Astrocyte of the spinal cord (primary cell): ENCODE measurements at regions not wholly inside any gene's neighbourhood (a gene's known extent, or its start where the extent isn't known, plus 50 kb on each side); places are given as distances from the start of the nearest gene placed in this dataset.
"Not testable (repeated sequence)": the region's sequence is repeated elsewhere in the genome, so short reads cannot be mapped to it uniquely, and the experiment has no call there.

Experiments
- DNase-seq: peaks from one replicate; pipeline ENCODE4 v3.0.0; 2011; ENCODE audit warnings: low read depth, low spot score
- H3K4me3 ChIP-seq: 2 replicates; pipeline ENCODE4 v1.5.1; 2011; ENCODE audit warnings: low read depth, mild to moderate bottlenecking, low read length, moderate library complexity
- in situ Hi-C: cut with HindIII; loops from 2 replicates; pipeline ENCODE4 v1.10.0; 2017; ENCODE audit warnings: low sequenced_read_pairs
- TF ChIP-seq, protein P1 (sequence below): IDR thresholded peaks from 2 replicates; pipeline ENCODE4 v1.5.1; 2012; ENCODE audit warnings: low read depth, mild to moderate bottlenecking, low read length, inconsistent platforms

DNA sequence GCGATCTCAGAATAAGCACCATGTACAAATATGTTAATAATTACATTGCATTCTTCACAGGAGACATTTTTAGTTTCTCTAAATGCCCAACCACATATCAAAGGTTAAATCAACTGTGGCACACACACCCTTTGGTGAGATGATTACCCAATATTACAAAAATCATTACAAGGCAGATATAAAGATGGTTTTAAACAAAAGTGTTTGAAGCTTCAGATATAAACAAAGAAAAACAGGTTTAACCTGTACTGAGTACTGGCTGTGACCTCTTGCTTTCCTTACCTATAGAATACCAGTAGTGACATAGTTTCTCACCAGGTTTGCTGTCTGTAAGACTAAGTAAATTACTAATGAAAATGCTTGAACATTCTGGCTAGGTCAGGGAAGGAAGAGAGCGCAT lies 360.0 kb upstream of the IGFBP3 start:
- TF ChIP-seq, protein P1, sequence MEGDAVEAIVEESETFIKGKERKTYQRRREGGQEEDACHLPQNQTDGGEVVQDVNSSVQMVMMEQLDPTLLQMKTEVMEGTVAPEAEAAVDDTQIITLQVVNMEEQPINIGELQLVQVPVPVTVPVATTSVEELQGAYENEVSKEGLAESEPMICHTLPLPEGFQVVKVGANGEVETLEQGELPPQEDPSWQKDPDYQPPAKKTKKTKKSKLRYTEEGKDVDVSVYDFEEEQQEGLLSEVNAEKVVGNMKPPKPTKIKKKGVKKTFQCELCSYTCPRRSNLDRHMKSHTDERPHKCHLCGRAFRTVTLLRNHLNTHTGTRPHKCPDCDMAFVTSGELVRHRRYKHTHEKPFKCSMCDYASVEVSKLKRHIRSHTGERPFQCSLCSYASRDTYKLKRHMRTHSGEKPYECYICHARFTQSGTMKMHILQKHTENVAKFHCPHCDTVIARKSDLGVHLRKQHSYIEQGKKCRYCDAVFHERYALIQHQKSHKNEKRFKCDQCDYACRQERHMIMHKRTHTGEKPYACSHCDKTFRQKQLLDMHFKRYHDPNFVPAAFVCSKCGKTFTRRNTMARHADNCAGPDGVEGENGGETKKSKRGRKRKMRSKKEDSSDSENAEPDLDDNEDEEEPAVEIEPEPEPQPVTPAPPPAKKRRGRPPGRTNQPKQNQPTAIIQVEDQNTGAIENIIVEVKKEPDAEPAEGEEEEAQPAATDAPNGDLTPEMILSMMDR, result no peak
- H3K4me3 ChIP-seq, result no peak overlapping the region
- DNase-seq, result no peak
- in situ Hi-C loops, result no loop called here

DNA sequence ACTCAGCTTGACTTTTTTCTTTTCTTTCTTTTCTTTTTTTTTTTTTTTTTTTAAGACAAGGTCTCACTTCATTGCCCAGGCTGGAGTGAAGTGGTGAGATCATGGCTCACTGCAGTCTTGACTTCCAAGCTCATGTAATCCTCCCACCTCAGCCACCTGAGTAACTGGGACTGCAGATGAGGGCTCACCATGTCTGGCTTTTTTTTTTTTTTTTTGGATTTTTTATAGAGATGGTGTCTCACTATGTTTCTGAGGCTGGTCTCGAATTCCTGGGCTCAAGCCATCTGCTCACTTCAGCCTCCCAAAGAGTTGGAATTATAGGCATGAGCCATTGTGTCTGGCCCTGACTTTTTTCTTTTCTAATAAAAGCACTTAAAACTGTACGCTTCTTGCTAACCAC lies 358.2 kb upstream of the IGFBP3 start:
- TF ChIP-seq, protein P1, result no peak

DNA sequence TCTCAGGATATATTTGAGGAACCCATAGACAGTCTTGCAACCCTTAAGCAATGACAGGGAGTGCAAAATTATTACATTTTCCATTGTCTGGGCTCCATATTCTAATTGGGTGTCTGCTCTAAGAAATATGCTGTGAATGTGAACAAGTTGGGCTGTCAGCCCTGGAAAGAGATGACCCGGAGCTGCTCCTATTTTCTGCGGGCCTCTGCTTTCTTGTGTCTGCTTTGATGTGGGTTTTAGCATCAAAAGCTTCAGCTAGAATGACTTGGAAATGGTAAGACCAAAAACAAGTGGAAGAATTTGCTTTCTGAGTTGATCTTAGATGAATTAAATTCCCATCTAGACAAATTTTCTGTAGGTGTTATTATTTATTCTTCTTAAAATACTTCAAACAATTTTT lies 343.6 kb upstream of the IGFBP3 start:
- DNase-seq, result no peak
- in situ Hi-C loops, result no loop called here
- H3K4me3 ChIP-seq, result no peak overlapping the region
- TF ChIP-seq, protein P1, result no peak

More for the DNA sequence above, 358.2 kb upstream of the IGFBP3 start:
- no peak for DNase-seq
- H3K4me3 ChIP-seq, result no peak overlapping the region
- in situ Hi-C loops, result no loop called here

DNA sequence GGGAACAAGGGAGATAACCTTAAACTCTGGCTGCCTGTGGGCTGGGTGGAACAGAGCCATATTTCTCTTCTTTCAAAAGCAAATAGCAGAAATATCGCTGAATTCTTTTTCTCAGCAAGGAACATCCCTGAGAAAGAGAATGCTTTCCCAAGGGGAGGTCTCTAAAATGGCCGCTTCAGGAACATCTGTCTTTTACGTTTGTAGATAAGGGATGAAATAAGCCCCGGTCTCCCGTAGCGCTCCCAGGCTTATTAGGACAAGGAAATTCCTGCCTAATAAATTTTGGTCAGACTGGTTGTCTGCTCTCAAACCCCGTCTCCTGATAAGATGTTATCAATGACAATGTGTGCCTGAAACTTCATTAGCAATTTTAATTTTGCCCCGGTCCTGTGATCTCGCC lies 340.6 kb upstream of the IGFBP3 start:
- DNase-seq, H3K4me3 ChIP-seq, in situ Hi-C loops: not testable (repeated sequence)

DNA sequence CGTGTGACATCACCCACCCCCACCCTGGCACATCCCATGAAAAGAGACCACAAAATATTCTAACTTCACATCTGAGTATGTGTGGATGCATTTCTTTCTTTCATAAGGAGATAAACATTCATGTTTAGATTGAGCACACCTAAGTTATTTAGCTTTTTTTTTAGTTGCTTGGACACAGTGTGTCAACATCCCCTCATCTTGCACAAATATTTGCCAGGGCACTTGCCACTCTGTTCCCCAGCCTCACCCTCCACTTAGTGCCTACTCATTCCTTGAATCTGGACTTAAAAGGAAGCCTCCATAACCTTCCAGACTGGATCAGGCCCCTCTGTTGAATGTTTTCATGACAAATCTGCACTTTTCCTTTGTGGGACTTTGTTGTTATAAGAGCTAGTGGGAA lies 338.9 kb upstream of the IGFBP3 start:
- in situ Hi-C loops, result no loop called here
- TF ChIP-seq, protein P1, result no peak
- no peak for DNase-seq
- no peak overlapping the region for H3K4me3 ChIP-seq

DNA sequence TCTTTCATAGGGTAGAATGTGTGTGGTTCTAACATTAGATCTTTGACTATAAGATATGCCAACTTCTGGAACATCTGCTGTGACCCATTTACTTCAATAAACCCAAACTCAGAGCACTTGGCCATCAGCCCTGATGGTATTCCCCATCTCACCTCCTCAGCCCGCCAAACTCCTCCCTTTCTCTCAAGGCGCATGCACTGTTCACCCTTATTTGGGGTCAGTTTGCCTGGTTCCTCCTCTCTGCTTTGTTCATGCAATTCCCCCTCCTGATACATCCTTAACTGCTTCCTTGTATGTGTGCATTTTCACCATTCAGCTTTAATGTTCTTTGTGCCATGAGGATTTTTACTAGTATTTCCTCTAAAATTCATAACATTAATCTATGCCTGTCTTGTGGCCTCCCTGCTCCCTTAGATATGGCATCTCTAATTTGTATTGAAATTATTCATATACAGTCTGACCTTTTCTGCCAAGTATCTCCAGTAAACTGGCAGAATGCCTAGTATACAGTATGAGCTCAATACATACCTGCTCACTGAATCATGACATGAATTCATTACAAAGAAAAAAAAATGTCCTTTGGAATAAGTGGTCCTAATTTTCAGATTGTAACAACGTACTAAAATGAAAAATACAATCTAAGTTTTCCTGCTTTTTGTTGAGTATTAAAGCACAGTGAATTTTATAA lies 336.8 kb upstream of the IGFBP3 start:
- in situ Hi-C loops, result no loop called here
- H3K4me3 ChIP-seq, result no peak overlapping the region
- DNase-seq, result peak; percentile 89
- TF ChIP-seq, protein P1, result no peak

DNA sequence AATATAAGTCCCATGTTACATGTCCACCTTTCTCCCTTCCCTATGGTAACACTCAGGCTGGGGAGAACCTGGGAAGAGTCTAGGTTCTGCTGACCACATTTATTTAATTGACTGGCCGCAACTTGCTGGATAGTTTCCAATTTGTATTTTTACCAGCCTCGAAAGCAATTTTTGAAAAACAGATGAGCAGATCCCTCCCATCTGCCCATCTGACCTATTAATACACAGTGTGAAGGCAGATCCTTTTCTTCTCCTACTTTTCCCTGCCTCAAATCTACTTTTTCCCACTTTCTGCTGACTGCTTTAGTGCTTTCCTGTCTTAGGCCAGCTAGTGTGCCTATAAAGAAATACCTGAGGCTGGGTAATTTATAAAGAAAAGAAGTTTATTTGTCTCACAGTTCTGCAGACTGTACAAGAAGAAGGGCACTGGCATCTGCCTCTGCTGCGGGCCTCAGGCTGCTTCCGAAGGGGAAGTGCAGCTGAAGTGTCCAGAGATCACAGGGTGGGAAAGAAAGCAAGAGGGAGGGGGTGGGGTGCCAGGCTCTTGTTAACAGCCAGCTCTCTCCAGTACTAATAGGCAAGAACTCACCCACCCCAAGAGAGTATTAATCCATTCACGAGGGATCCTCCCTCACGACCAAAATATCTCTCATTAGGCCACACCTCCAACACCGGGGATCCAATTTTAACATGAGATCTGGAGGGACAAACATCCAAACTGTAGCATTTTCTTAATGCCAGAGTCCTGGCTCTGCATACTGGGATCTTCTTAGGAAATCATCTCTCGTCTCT lies 336.0 kb upstream of the IGFBP3 start:
- no peak overlapping the region for H3K4me3 ChIP-seq
- in situ Hi-C loops, result no loop called here
- DNase-seq, result no peak
- TF ChIP-seq, protein P1, result no peak
